ENCODE measurements at regions not wholly inside any gene's neighbourhood (a gene's known extent, or its start where the extent isn't known, plus 50 kb on each side); places are given as distances from the start of the nearest gene placed in this dataset.

- Histone ChIP-seq H3K14ac (replicated peaks; ENCODE audit: low read depth, low read length) (peak overlapping the region; percentile 57), H4K20me1 (ENCODE audit: insufficient read depth, low read length) (no peaks in the 10 kb centered on the region), H3K9ac (ENCODE audit: low read depth, low read length) (no peak overlapping the region), H3K23ac (ENCODE audit: low read depth, low read length) (peak overlapping the region; percentile 66), H4K8ac (ENCODE audit: low read depth in 2 of 2, low read length in 2 of 2) (peak overlapping the region in 1 of 2 experiments; percentile 14; a peak in 2 of 4 replicates), H3K27me3 (ENCODE audit: control insufficient read depth, insufficient read depth, low read length) (no peaks in the 10 kb centered on the region), H3K79me1 (ENCODE audit: low read depth in 1 of 2, low read length in 2 of 2) (no peaks in the 10 kb centered on the region), H2AK9ac (replicated peaks; ENCODE audit: low read depth, low read length, poor library complexity) (no peak overlapping the region), H3K4me3 (ENCODE audit: insufficient read depth, low read depth, low read length) (no peak overlapping the region), H2BK20ac (ENCODE audit: low read depth, low read length) (peak overlapping the region; percentile 90), H4K5ac (ENCODE audit: low read depth, low read length) (peak overlapping the region; percentile 41; the same call in 1 of the 2 replicates), H3K4me1 (ENCODE audit: control insufficient read depth, insufficient read depth, low read length) (peaks cover 8% of the 10 kb centered on the region), H2AFZ (replicated peaks; ENCODE audit: low read length, poor library complexity) (peak overlapping the region; percentile 18), H2BK5ac (ENCODE audit: low read depth, low read length, poor library complexity, severe bottlenecking) (peak overlapping the region; percentile 88), H3K36me3 (ENCODE audit: control insufficient read depth, insufficient read depth, low read length) (no peaks in the 10 kb centered on the region), H3K18ac (ENCODE audit: low read depth, low read length) (peak overlapping the region; percentile 87; the same call in 1 of the 2 replicates), H3K9me3 (ENCODE audit: control insufficient read depth, insufficient read depth, low read length) (no peaks in the 10 kb centered on the region), H3K4me2 (ENCODE audit: low read depth, low read length) (peak overlapping the region; percentile 73; the same call in 1 of the 2 replicates), H4K91ac (ENCODE audit: insufficient read depth, low read depth, low read length) (peak overlapping the region; percentile 28; the same call in 1 of the 2 replicates), H2BK120ac (ENCODE audit: low read depth, low read length) (peak overlapping the region; percentile 95), H3K56ac (ENCODE audit: extremely low read depth, insufficient read depth, low read length) (0 out of 2 replicates have a peak overlapping the region, but pooled peaks have one; percentile 19), H2AK5ac (ENCODE audit: low read depth, low read length) (no peak overlapping the region), H3K9me1 (ENCODE audit: insufficient read depth, low read length) (peaks cover 7% of the 10 kb centered on the region), H3K27ac (ENCODE audit: insufficient read depth, low read length) (no peak overlapping the region), H2BK15ac (ENCODE audit: low read depth, low read length) (peak overlapping the region; percentile 75; the same call in 1 of the 3 replicates), H3K4ac (ENCODE audit: low read depth, low read length) (peak overlapping the region; percentile 85; the same call in 1 of the 2 replicates)
- ChIA-PET CTCF (no interaction called here), POLR2A (ENCODE audit: unreplicated experiment) (no interaction called here)
- BruUV-seq (replicated peaks): no TSS peak
- 60% methylated on average over 1 of the region's 5 CpGs; no CpG with 5 or more reads in 1 of the 2 experiments for WGBS, 2 experiments (ENCODE audit: extremely low coverage in 2 of 2, insufficient read length in 1 of 2)
- in situ Hi-C loops (cut with MboI; ENCODE audit: low sequenced_read_pairs): no loop called here
- dilution Hi-C loops (cut with HindIII; ENCODE audit: low sequenced_read_pairs, unreplicated experiment): no loop called here
- ATAC-seq (ENCODE audit: low read depth): peak; percentile 97
- TF ChIP-seq RAD21 (IDR thresholded peaks at IDR 0.05; ENCODE audit: low read length) (no peak), POLR2A (IDR thresholded peaks at IDR 0.05; ENCODE audit: low read depth, low read length) (no peak), CHD1 (IDR thresholded peaks at IDR 0.05; ENCODE audit: low read depth, low read length) (no peak), NFE2L2 (IDR thresholded peaks at IDR 0.05; ENCODE audit: low read depth, low read length) (no peak), CEBPB (IDR thresholded peaks at IDR 0.05; ENCODE audit: low read depth, low read length) (0 out of 2 replicates have a peak, but pooled peaks have one; percentile 10), RFX5 (IDR thresholded peaks at IDR 0.05; ENCODE audit: low read depth, low read length) (no peak), RCOR1 (IDR thresholded peaks at IDR 0.05; ENCODE audit: insufficient replicate concordance, low read length) (no peak), SMC3 (IDR thresholded peaks at IDR 0.05; ENCODE audit: low read depth, low read length) (no peak), CTCF (conservative IDR thresholded peaks at IDR 0.05; ENCODE audit: low read depth, low read length) (no peak), BHLHE40 (IDR thresholded peaks at IDR 0.05; ENCODE audit: low read depth, low read length) (peak; percentile 54; the same call in 1 of the 2 replicates), MAZ (IDR thresholded peaks at IDR 0.05; ENCODE audit: borderline replicate concordance, low read depth, low read length) (no peak), FOS (IDR thresholded peaks at IDR 0.05; ENCODE audit: low read depth, low read length) (0 out of 2 replicates have a peak, but pooled peaks have one; percentile 20), MAFK (IDR thresholded peaks at IDR 0.05; ENCODE audit: low read depth, low read length) (no peak), USF2 (IDR thresholded peaks at IDR 0.05; ENCODE audit: low read depth, low read length) (peak; percentile 11; the same call in 1 of the 2 replicates), MXI1 (IDR thresholded peaks at IDR 0.05; ENCODE audit: borderline replicate concordance, low read depth, low read length) (no peak)
- TF ChIP-seq, protein P1, sequence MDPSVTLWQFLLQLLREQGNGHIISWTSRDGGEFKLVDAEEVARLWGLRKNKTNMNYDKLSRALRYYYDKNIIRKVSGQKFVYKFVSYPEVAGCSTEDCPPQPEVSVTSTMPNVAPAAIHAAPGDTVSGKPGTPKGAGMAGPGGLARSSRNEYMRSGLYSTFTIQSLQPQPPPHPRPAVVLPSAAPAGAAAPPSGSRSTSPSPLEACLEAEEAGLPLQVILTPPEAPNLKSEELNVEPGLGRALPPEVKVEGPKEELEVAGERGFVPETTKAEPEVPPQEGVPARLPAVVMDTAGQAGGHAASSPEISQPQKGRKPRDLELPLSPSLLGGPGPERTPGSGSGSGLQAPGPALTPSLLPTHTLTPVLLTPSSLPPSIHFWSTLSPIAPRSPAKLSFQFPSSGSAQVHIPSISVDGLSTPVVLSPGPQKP (IDR thresholded peaks at IDR 0.05; ENCODE audit: borderline replicate concordance, low read depth, low read length): no peak
- peak; percentile 90 for DNase-seq
- intact Hi-C loops (cut with micrococcal nuclease): no loop called here
These were observed 253.9 kb upstream of the FZD8 start for GRCh38 chr10:35896001-35896400.

Measured in IMR-90 (cell line).